GM20431 (cell line): ENCODE measurements at regions not wholly inside any gene's neighbourhood (a gene's known extent, or its start where the extent isn't known, plus 50 kb on each side); places are given as distances from the start of the nearest gene placed in this dataset.

Source experiments
- in situ Hi-C: fragments of 300-500 bp; cut with MseI, MboI; formaldehyde crosslinking; loops from one replicate; pipeline ENCODE4 v1.15.0; 2020; ENCODE audit warnings: low sequenced_read_pairs; ENCODE audit not compliant: unreplicated experiment

DNA sequence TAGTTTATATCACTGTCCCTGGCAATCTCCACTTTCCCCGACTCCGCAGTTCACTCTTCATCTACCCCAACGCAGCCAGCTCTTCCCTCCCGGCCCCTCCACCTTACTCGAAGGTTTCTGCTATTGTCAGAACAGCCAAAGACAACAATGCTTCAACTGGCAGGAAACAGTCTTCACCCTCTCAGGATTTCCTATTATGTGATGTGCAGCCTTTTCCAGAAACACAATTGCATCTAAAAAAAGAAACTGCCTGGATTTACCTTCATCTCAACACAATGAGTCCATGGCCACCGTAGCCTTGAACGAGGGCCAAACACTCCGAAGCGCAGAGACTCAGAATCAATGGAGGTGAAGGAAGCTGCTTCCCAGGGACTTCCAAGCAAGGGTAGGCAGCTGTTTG, 182.1 kb upstream of the TSC22D2 start:
- in situ Hi-C loops, result no loop called here

DNA sequence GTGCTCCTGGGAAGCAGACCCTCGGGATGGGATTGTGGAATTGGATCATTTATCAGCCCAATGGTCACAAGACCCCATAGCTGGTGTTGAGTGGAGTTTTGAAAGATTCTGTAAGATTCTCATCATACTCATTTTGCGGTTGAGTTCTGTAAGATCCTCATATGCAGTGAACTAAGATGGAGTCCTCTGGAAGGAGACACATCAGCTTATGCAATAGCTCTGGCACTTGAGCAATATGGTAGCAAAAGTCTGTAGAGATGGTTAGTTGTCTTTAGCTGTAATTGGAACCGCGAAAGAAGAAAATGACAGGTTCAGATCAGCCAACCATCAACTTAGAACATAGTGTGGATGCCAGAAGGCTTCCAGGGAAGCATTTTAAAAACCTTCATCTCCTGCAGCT, 184.5 kb upstream of the TSC22D2 start:
- in situ Hi-C loops, result no loop called here

DNA sequence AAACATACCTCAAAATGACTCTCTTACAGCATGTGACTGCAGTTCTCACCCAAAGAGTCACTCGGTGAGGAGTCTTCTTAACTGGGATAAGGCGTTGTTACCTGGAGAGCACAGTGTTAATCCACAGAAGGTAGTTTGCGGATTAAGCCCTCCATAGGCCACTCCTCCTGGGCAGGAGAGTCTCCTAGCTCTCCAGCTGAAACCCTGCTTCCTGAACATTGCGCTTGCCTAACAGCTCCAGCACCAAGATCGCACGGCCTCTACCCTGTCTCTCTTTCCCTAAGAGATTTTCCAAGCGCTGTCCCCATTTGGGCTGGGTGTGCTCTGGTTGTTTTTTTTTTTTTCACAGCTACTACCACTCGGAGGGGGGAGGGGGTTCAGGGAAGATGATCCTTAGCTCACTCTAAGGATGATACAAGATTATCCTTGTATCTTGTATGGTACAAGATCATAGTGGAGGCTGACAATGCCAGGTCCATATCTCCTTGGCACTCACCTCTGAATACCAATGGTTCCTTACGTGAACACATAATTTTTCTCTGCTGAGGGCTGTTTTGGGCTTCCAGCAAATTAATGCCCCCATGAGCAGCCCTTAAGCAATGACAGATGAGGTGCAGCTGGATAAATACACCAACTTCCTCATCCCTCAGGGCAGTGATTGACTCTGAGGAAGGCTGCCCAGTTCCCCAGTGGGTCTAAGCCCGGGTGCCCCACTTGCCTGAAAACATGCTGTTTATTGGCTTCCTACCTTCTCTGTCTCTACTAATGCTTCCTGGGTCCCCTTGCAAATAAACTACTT, 185.2 kb upstream of the TSC22D2 start:
- in situ Hi-C loops, result no loop called here

DNA sequence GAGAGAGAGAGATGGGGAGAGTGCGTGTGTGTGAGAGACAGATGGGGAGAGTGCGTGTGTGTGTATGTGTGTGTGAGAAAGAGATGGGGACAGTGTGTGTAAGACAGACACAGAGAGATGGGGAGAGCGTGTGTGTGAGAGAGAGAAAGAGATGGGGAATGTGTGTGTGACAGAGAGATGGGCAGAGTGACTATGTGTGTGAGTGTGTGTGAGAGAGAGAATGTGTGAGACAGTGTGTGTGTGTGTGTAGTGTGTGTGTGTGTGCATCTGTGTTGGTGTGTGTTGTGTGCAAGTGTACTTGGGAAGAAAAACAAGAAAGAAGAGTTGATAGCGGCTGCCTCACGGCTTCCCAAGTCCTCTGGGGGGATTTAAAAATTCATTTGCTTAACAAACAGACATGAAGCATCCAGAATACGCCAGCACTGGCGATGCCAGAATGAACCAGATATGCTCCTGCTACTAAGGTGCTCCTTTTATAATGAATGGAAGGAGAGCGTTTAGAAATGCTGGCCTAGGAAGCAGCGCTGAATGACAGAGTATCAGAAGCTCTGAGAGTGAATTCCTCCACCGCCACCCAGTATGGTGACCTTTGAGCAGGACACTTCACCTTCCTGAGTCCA, 186.1 kb upstream of the TSC22D2 start:
- in situ Hi-C loops, result no loop called here

DNA sequence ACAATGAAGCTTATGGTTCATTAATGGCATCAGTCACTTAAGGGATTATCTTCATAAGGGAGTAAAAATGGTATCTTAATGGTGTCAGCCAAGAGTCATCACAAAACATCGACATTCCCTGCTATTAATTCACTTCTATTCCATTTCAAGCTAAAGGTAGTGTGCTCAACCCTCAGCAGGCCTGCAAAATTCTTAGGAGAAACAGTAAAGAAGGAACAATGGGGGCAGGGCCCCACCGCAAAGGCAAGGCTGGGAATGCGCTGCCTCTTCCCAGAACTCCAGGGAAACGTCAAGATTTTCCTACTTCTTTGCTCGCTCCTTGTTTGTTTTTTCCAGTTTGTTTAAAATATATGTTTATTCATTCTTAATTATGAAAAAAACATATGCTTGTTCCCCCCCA, 187.3 kb upstream of the TSC22D2 start:
- in situ Hi-C loops, result no loop called here

DNA sequence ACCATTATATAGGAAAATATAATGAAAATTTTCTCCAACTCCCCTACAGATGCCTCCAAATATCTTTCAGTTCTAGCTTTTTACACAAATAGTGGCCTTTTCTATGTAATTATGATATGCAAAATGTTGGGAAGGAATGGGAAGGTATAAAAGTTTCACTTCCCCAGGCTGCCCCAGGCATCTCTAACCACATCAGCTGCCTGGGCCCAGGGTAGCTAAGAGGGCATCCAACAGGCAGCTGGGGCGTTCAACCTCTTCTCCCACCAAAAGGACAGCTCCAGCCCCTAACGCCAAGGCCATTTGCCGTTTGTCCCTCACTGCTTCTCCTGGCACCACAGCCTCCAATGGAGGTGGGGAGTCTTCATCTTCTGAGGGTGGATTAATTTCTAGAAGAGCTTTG, 188.1 kb upstream of the TSC22D2 start:
- in situ Hi-C loops, result no loop called here

DNA sequence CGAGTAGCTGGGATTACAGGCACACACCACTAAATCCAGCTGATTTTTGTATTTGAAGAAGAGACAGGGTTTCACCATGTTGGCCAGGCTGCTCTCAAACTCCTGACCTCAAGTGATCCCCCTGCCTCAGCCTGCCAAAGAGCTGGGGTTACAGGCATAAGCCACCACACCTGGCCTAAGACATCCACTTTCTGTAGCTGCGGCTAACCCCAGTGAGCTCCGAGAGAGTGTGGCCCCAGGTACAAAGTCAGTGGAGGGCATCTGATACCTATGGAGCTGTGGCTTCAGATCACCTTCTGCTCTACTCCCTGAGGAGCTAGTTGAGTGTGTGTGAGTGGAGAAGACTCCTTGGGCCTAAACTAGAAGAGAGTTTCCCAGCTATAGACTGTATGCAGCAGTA, 189.3 kb upstream of the TSC22D2 start:
- in situ Hi-C loops, result no loop called here

DNA sequence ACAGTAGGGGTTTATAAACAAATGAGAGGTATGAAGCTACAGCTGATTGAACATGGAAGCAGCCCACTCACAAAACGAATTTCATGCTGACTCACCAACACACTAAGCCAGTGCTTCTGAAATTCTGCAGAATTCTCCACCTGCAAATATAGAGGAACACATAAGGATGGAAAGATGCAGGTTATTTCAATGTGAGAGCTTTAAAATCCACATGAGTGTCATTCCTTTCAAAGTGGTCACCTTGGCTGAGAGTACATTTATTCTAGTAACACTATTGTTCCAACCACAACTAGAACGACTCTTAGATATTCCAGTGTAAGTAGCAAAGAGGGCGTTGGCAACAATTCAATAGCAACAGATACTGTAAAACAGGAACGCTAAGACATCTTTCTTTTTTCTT, 189.9 kb upstream of the TSC22D2 start:
- in situ Hi-C loops, result no loop called here

DNA sequence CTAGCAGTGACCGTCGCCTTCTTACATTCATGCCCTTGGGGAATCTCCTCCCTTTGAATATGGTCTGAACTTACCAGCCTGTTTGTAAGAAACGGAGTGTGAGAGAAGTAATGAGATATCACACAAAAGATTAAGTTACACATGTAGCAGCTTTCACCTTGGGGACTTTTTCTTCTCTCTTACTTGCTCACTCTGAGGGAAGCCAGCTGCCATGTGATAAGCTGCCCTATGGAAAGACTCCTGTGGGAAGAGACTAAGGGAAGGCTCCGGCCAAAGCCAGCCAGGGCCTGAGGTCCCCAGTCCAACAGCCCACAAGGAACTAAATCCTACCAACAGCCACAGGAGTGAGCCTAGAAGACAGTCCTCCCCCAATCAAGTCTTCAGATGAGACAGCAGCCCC, 190.4 kb upstream of the TSC22D2 start:
- in situ Hi-C loops, result no loop called here

DNA sequence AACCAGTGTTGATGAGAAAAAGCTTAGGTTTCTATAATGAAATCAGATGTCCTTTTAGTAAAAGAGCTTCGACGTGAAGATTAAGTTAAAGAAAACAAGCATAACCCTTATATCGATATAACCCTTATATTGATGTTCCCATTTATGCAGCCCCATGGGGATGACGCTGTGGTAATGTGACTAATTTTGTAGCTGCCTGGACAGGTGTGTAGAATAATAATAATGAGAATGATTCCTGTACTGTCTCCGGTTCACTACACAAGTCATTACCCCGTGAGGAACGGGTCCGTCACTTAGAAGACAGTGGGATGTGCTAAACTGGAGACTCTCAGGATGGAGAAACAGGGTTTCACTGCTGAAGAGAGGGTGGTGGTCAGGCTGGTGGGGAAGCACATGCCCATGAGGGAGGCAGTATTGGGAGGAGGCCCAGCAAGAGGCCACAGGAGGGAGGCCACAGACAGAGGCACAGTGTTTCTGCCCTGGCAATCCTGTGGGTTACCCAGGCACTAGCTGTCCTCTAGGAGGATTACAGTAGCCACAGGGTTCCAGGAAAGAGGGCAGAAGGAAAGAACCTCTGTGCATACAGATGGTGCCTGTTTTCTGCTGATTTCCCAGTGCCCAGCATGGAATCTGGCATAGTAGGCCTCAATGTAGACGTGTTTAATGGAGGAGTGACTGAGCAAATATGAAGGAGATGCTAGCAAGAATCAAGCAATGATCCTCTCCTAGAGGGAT, 191.1 kb upstream of the TSC22D2 start:
- in situ Hi-C loops, result no loop called here

DNA sequence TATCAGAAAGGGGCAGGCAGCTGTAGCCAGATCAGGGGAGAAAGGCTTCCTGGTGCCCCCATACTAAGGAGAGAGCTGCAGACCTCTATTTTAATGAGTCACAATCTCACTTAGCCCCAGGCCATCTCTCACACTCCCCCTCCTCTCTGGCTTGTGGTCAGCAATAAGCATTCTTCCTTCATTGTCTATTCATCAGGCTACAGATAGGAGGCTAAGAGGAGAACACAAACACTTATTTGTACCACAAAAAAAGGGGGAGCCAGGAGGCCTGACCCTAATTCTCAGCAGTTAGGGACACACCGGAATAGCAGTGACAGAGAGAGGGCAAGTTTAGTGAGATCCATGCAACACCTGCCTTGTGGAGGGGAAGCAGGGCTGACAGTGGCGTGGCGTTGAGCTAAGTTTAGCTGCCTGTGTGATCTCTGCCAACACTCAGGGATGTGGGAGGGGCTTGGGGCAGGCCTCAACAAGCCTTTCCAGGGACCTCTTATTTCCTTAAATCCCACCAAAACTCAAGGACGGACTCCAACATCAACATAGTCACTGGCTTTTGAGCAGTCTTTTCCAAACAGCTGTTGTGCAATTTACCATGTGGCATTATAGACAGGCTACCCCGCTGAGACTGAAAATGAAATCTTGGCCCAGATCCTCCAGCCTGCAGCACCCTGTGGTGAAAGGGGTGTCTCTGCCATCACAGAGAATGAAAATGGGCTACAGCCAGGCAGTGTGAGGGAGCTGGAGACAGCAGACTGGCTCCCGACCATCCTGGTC, 191.9 kb upstream of the TSC22D2 start:
- in situ Hi-C loops, result no loop called here

DNA sequence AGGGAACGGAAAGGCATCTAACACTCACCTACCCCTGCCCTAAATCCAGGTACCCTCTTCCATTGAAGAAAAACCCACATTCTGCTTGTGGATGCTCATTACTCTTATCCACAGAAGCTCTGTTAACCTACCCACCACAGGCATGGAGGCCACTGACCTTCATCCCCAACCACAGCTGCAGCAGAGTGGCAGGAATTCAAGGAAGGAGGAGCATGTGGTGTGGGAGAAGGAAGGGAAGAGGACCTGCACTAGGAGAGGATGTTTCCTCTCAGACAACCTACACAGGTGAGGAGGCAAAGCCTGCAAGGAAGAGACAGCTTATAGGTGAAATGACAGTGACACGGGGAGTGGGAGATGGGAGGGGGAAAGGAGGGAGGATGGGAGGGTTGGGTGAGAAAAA, 192.5 kb upstream of the TSC22D2 start:
- in situ Hi-C loops, result no loop called here

DNA sequence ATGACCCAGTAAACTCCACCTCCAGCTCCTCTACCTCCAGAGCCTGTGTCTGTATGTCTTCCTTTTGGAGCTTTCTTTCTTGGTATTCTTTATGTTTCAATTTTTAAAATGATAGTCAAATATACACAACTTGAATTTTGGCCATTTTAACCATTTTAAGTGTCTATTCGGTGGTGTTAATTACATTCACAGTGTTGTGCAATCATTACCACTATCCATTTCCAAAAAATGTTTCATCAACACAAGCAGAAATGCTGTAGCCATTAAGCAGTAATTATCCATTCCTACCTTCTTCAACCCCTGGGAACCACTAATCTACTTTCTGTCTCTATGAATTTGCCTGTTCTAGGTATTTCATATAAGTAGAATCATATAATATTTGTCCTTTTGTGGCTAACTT, 194.5 kb upstream of the TSC22D2 start:
- in situ Hi-C loops, result no loop called here

DNA sequence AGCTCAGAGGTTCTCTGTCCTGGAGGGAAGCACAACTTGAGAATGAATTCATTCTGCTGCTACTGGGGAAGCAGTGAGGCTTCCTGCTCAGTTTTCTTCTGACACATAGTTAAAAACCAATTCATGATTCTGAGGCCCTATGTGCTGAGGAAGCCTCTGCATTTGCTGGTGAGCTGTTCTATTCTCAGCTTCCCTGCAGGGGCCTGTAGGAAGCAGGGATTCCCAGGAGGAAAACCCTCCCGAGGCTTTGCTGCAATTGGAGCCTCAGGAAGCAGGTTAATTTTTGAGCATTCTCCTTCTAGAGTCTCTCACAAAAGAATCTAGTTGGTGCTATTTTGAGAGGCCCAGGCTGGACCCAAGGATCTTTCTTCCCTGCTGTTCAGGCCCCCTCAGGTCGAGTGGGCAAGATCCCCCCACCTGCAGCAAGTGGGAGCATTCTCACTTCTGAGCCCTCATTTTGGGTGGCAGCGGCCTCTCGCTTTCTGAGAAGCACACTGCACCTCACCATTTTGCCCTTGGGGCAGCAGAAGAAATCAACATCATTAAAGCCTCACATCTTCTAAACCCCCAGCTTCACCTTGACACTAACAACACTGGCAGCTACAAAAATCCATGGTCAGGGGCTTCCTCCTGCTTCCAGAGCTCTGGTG, 197.5 kb upstream of the TSC22D2 start:
- in situ Hi-C loops, result no loop called here

DNA sequence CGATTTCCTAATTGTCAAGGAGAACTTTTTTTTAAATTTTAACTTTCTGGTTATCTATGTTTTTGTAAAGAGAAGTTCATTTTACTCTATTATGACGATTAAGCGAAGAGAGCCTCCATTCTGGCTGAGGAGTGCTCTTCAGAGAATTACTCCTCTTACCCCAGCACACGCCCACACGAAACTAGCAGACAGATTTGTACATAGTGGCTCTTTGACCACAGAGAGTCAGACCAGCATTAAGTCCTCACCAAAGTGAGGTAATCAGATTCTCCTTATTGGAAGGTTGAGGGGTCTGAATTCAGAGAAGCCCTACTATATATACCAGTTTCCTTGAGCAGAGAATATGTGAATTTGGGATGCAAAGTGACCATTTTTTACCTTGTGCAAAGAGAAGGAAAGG, 204.8 kb upstream of the TSC22D2 start:
- in situ Hi-C loops, result no loop called here

DNA sequence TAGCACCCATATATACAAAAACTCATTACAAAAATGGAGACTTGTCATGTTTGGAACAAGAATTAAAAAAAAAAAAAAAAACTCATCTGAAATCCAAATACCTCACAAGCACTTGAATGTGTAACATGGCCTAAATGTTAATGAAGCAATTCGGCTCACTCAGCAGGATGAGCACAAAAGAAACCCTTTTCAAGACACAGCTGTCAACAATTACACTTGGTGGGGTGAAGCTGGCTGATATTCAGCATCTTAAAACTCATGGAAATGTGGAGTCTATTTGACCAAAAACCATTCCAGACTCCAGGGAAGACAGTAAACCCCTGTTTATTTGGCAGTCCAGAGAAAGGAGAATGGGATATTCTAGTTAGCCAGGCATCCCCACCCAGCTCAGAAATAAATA, 205.4 kb upstream of the TSC22D2 start:
- in situ Hi-C loops, result no loop called here

DNA sequence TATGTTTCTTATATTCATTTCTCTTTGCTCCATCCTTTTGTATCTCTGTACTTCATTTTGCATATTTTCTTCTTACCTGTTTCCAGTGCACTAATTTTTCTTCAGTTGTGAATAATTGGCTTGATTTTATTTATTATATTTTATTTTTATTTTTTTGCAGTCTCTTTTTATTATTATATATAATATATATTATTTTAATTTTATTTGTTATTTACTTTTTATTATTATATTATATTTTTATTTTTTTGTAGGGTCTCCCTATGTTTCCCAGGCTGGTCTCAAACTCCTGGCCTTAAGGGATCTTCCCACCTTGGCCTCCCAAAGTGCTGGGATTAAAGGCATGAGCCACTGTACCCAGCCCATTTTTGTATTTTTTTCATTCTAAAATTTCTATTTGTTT, 213.1 kb upstream of the TSC22D2 start:
- in situ Hi-C loops, result no loop called here

DNA sequence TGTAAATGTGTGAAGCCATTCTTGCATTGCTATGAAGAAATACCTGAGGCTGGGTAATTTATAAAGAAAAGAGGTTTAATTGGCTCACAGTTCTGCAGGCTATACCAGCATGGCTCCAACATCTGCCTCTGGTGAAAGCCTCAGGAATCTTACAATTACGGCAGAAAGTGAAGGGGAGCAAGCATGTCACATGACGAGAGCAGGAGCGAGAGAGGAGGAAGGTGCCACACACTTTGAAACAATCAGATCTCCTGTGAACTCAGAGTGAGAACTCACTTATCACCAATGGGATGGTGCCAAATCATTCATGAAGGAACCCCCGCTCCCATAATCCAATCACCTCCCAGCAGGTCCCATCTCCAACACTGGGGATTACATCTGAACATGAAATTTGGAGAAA, 213.6 kb upstream of the TSC22D2 start:
- in situ Hi-C loops, result no loop called here

DNA sequence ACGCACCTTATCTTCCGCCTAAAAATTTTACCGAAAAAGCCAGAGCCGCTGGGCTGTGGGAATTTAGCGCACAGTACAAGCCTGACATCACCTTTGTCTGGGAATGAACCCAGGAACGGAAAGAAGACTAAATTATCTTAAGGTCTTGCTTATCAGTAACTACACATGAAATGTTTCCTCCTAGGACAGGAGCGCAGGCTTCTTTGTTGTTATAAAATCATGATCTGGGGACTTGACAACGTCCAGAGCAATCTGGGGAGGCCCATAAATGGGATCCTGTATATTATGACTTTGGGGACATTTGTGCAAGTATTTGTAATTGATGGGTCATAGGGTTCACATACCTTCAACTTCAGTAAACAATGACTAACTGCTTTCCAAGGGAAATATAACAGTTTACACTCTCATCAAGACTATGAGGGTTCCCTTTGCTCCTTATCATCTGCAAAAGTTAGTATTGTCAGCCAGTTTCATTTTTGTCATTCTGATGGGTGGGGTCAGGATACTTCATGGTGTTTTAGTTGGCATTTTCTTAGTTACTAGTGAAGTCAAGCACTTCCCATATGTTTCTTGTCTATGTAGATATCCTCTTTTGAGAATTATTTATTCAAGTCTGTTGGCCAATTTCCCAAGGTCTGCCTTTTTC, 213.9 kb upstream of the PFN2 start:
- in situ Hi-C loops, result loop anchor here (10.0 kb wide), 1 partner anchor 220 kb away; no protein-coding TSS in a partner anchor
